GM20000 (cell line): ENCODE measurements at regions not wholly inside any gene's neighbourhood (a gene's known extent, or its start where the extent isn't known, plus 50 kb on each side); places are given as distances from the start of the nearest gene placed in this dataset.
A peak's percentile ranks its signal among the peaks of the same experiment; 100 is the strongest.

Source experiments
- DNase-seq: peaks from one replicate; pipeline ENCODE4 v3.0.0; 2012; ENCODE audit warnings: low spot score
- CTCF ChIP-seq: IDR thresholded peaks from 2 replicates; pipeline ENCODE4 v1.5.1; 2012; ENCODE audit warnings: mild to moderate bottlenecking, control low read depth; ENCODE audit errors: extremely low read depth, missing control alignments

- no peak for TF ChIP-seq CTCF
- DNase-seq, result no peak
Observed at GRCh38 chr16:87057211-87057881, 259.8 kb downstream of the C16orf95 start.

GRCh38 chr16:87057951-87058560, 259.1 kb downstream of the C16orf95 start:
- no peak for DNase-seq
- TF ChIP-seq CTCF, result no peak

- DNase-seq, result no peak
- no peak for TF ChIP-seq CTCF
Observed at GRCh38 chr16:87058728-87059250, 258.4 kb downstream of the C16orf95 start.

- DNase-seq, result peak; percentile 57
- no peak for TF ChIP-seq CTCF
Observed at GRCh38 chr16:87060034-87060986, 256.9 kb downstream of the C16orf95 start.

GRCh38 chr16:87061243-87061920, 255.8 kb downstream of the C16orf95 start:
- no peak for DNase-seq
- TF ChIP-seq CTCF, result no peak

GRCh38 chr16:87062569-87063442, 254.4 kb downstream of the C16orf95 start:
- peak; percentile 63 for TF ChIP-seq CTCF

More at GRCh38 chr16:87062569-87063442, 254.4 kb downstream of the C16orf95 start:
- peak; percentile 88 for DNase-seq
